ENCODE measurements at regions not wholly inside any gene's neighbourhood (a gene's known extent, or its start where the extent isn't known, plus 50 kb on each side); places are given as distances from the start of the nearest gene placed in this dataset.

DNA sequence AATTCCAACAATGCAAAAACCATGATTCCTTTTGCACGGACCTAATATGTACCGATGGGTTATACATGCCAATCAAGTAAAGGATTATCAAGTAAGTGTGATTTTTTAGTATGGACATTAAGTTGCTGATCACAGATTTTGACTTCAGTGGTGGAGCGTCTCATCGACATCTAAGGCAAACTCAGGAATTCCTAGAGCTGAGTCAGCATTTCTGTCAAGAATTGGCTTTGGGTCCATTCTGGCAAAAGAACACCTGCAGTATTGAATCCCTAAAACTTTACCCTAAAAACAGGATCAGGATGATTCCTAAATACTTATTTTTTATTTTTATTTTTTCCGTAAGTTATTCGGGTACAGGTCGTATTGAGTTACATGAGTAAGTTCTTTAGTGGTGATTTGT, 83.6 kb downstream of the HPGD start:
- 94% methylated on average over 7 of the region's 7 CpGs for WGBS
- Histone ChIP-seq H3K9me3 (ENCODE audit: control insufficient read depth in 4 of 4, low read length in 3 of 4) (peaks cover 0 to 2% (median 0%) of the 10 kb centered on the region in 4 donors), H3K27ac (ENCODE audit: low read depth in 1 of 2, low read length in 2 of 2) (no peak overlapping the region), H3K9ac (ENCODE audit: low read depth in 1 of 2, low read length in 2 of 2) (no peak overlapping the region), H3K36me3 (ENCODE audit: control insufficient read depth in 4 of 4, insufficient read depth in 3 of 4, low read depth in 1 of 4, low read length in 3 of 4) (no peaks in the 10 kb centered on the region), H3K27me3 (ENCODE audit: control insufficient read depth in 4 of 4, insufficient read depth in 4 of 4, low read length in 3 of 4) (no peaks in the 10 kb centered on the region), H3K4me3 (ENCODE audit: low read depth in 1 of 3, low read length in 3 of 3) (no peak overlapping the region), H3K4me1 (ENCODE audit: control insufficient read depth in 4 of 4, insufficient read depth in 4 of 4, low read length in 3 of 4) (no peaks in the 10 kb centered on the region)
- DNase-seq (ENCODE audit: low spot score), result no peak
- TF ChIP-seq RAD21 (IDR thresholded peaks at IDR 0.05), result no peak
- TF ChIP-seq HNF4G (IDR thresholded peaks at IDR 0.05), result no peak
- no peak for TF ChIP-seq JUND (IDR thresholded peaks at IDR 0.05)
- TF ChIP-seq, protein P1, sequence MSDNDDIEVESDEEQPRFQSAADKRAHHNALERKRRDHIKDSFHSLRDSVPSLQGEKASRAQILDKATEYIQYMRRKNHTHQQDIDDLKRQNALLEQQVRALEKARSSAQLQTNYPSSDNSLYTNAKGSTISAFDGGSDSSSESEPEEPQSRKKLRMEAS (IDR thresholded peaks at IDR 0.05), result no peak
- TF ChIP-seq SP1 (IDR thresholded peaks at IDR 0.05), result no peak
- TF ChIP-seq, protein P2, sequence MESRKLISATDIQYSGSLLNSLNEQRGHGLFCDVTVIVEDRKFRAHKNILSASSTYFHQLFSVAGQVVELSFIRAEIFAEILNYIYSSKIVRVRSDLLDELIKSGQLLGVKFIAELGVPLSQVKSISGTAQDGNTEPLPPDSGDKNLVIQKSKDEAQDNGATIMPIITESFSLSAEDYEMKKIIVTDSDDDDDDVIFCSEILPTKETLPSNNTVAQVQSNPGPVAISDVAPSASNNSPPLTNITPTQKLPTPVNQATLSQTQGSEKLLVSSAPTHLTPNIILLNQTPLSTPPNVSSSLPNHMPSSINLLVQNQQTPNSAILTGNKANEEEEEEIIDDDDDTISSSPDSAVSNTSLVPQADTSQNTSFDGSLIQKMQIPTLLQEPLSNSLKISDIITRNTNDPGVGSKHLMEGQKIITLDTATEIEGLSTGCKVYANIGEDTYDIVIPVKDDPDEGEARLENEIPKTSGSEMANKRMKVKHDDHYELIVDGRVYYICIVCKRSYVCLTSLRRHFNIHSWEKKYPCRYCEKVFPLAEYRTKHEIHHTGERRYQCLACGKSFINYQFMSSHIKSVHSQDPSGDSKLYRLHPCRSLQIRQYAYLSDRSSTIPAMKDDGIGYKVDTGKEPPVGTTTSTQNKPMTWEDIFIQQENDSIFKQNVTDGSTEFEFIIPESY (IDR thresholded peaks at IDR 0.05), result no peak
- TF ChIP-seq, protein P3, sequence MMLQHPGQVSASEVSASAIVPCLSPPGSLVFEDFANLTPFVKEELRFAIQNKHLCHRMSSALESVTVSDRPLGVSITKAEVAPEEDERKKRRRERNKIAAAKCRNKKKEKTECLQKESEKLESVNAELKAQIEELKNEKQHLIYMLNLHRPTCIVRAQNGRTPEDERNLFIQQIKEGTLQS (IDR thresholded peaks at IDR 0.05), result no peak
- no peak for TF ChIP-seq HNF4A (conservative IDR thresholded peaks at IDR 0.05)
- no peak for TF ChIP-seq RXRA (IDR thresholded peaks at IDR 0.05)
- TF ChIP-seq YY1 (IDR thresholded peaks at IDR 0.05), result no peak
- no peak for TF ChIP-seq GABPA (IDR thresholded peaks at IDR 0.05 in 1 of 2, conservative IDR thresholded peaks at IDR 0.05 in 1 of 2)
- no peak for TF ChIP-seq EGR1 (IDR thresholded peaks at IDR 0.05; ENCODE audit: low read depth in 2 of 2)
- TF ChIP-seq, protein P4, sequence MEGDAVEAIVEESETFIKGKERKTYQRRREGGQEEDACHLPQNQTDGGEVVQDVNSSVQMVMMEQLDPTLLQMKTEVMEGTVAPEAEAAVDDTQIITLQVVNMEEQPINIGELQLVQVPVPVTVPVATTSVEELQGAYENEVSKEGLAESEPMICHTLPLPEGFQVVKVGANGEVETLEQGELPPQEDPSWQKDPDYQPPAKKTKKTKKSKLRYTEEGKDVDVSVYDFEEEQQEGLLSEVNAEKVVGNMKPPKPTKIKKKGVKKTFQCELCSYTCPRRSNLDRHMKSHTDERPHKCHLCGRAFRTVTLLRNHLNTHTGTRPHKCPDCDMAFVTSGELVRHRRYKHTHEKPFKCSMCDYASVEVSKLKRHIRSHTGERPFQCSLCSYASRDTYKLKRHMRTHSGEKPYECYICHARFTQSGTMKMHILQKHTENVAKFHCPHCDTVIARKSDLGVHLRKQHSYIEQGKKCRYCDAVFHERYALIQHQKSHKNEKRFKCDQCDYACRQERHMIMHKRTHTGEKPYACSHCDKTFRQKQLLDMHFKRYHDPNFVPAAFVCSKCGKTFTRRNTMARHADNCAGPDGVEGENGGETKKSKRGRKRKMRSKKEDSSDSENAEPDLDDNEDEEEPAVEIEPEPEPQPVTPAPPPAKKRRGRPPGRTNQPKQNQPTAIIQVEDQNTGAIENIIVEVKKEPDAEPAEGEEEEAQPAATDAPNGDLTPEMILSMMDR (IDR thresholded peaks at IDR 0.05; ENCODE audit: low read depth, low read length, missing input control), result no peak

DNA sequence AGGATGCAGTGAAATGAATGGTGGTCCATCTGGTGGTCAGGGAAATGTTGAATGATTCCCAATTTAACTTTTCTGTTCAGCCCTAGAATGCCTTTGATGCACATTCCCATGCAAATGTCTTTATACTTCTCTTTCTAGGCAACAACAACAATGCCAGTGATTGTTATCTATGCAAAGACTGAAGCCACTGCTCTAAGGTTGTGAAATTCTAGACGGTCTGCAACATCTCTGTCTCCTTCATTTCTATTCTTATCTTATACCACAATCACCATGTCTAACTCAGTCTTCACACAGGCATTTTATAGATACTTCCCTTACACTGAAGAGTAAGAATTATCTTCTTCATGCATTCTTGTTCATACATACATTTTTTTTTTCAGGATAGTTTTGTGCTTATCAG, 84.5 kb downstream of the HPGD start:
- Histone ChIP-seq H3K4me1 (ENCODE audit: control insufficient read depth in 4 of 4, insufficient read depth in 4 of 4, low read length in 3 of 4) (no peaks in the 10 kb centered on the region), H3K27ac (ENCODE audit: low read depth in 1 of 2, low read length in 2 of 2) (no peak overlapping the region), H3K9me3 (ENCODE audit: control insufficient read depth in 4 of 4, low read length in 3 of 4) (peaks cover 0 to 2% (median 0%) of the 10 kb centered on the region in 4 donors), H3K4me3 (ENCODE audit: low read depth in 1 of 3, low read length in 3 of 3) (no peak overlapping the region), H3K27me3 (ENCODE audit: control insufficient read depth in 4 of 4, insufficient read depth in 4 of 4, low read length in 3 of 4) (no peaks in the 10 kb centered on the region), H3K36me3 (ENCODE audit: control insufficient read depth in 4 of 4, insufficient read depth in 3 of 4, low read depth in 1 of 4, low read length in 3 of 4) (no peaks in the 10 kb centered on the region), H3K9ac (ENCODE audit: low read depth in 1 of 2, low read length in 2 of 2) (no peak overlapping the region)
- DNase-seq (ENCODE audit: low spot score), result no peak
- 49% methylated on average over 1 of the region's 1 CpG for WGBS
- TF ChIP-seq, protein P2 (IDR thresholded peaks at IDR 0.05), result no peak
- TF ChIP-seq, protein P5, sequence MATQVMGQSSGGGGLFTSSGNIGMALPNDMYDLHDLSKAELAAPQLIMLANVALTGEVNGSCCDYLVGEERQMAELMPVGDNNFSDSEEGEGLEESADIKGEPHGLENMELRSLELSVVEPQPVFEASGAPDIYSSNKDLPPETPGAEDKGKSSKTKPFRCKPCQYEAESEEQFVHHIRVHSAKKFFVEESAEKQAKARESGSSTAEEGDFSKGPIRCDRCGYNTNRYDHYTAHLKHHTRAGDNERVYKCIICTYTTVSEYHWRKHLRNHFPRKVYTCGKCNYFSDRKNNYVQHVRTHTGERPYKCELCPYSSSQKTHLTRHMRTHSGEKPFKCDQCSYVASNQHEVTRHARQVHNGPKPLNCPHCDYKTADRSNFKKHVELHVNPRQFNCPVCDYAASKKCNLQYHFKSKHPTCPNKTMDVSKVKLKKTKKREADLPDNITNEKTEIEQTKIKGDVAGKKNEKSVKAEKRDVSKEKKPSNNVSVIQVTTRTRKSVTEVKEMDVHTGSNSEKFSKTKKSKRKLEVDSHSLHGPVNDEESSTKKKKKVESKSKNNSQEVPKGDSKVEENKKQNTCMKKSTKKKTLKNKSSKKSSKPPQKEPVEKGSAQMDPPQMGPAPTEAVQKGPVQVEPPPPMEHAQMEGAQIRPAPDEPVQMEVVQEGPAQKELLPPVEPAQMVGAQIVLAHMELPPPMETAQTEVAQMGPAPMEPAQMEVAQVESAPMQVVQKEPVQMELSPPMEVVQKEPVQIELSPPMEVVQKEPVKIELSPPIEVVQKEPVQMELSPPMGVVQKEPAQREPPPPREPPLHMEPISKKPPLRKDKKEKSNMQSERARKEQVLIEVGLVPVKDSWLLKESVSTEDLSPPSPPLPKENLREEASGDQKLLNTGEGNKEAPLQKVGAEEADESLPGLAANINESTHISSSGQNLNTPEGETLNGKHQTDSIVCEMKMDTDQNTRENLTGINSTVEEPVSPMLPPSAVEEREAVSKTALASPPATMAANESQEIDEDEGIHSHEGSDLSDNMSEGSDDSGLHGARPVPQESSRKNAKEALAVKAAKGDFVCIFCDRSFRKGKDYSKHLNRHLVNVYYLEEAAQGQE (IDR thresholded peaks at IDR 0.05), result no peak
- TF ChIP-seq JUND (IDR thresholded peaks at IDR 0.05), result no peak
- no peak for TF ChIP-seq NR2F2 (IDR thresholded peaks at IDR 0.05)
- no peak for TF ChIP-seq HNF4G (IDR thresholded peaks at IDR 0.05)
- TF ChIP-seq SP1 (IDR thresholded peaks at IDR 0.05), result no peak
- TF ChIP-seq FOXA1 (IDR thresholded peaks at IDR 0.05), result no peak
- no peak for TF ChIP-seq TAF1 (conservative IDR thresholded peaks at IDR 0.05)
- TF ChIP-seq RAD21 (IDR thresholded peaks at IDR 0.05), result no peak
- TF ChIP-seq YY1 (IDR thresholded peaks at IDR 0.05), result no peak
- TF ChIP-seq HNF4A (conservative IDR thresholded peaks at IDR 0.05), result no peak
- TF ChIP-seq, protein P4 (IDR thresholded peaks at IDR 0.05; ENCODE audit: low read depth, low read length, missing input control), result no peak
- TF ChIP-seq, protein P1 (IDR thresholded peaks at IDR 0.05), result no peak
- no peak for TF ChIP-seq EGR1 (IDR thresholded peaks at IDR 0.05; ENCODE audit: low read depth in 2 of 2)
- TF ChIP-seq RXRA (IDR thresholded peaks at IDR 0.05), result no peak

All from liver (tissue), 8 donors.